Panc1 (cell line): ENCODE measurements at regions not wholly inside any gene's neighbourhood (a gene's known extent, or its start where the extent isn't known, plus 50 kb on each side); places are given as distances from the start of the nearest gene placed in this dataset.

Source experiments
- ATAC-seq: fragments of 200-7000 bp; cut with Tn5 transposase; 2 replicates; pipeline ENCODE4 v1.9.1; 2020; ENCODE audit warnings: mild to moderate bottlenecking, moderate library complexity
- BruUV-seq: library from RNA; stranded (reverse); fragments of 400-500 nt; replicated peaks from 2 replicates; lab custom pipeline; 2021; lab: Mats Ljungman, UMichigan
- CTCF ChIA-PET: fragments of 300-600 bp; sonication (Branson Sonifier 250); formaldehyde crosslinking; loops from one replicate; lab custom pipeline; 2022; ENCODE audit warnings: antibody characterized with exemption; lab: Charles Lee
- POLR2A ChIA-PET: fragments of 300-600 bp; sonication (Branson Sonifier 250); formaldehyde crosslinking; loops from one replicate; lab custom pipeline; 2022; ENCODE audit warnings: antibody characterized with exemption; lab: Charles Lee
- DNase-seq: peaks from one replicate; pipeline ENCODE4 v3.0.0-alpha.2; 2010; ENCODE audit warnings: low read depth, low spot score
- H3K27ac ChIP-seq: 2 replicates; pipeline ENCODE4 v1.5.1; 2011; ENCODE audit warnings: mild to moderate bottlenecking, low read length, inconsistent platforms
- H3K27me3 ChIP-seq: fragments of 200-500 bp; sonication (Bioruptor generic); 2 replicates; pipeline ENCODE4 v1.6.0; 2014; ENCODE audit warnings: low read length, inconsistent platforms; ENCODE audit not compliant: control insufficient read depth, insufficient read depth
- H3K36me3 ChIP-seq: fragments of 200-500 bp; sonication (Bioruptor generic); 2 replicates; pipeline ENCODE4 v1.5.1; 2014; ENCODE audit warnings: inconsistent platforms, mild to moderate bottlenecking, low read length, moderate library complexity; ENCODE audit not compliant: control insufficient read depth, insufficient read depth
- H3K4me1 ChIP-seq: 2 replicates; pipeline ENCODE4 v1.5.1; 2011; ENCODE audit warnings: inconsistent platforms, mild to moderate bottlenecking, low read length, moderate library complexity; ENCODE audit not compliant: control insufficient read depth, insufficient read depth
- H3K4me3 ChIP-seq, 2 experiments: 2 replicates each; pipeline ENCODE4 v1.5.1; 2011 to 2012; ENCODE audit warnings: low read depth in 2 of 2, low read length in 2 of 2, mild to moderate bottlenecking in 2 of 2, inconsistent platforms in 1 of 2, moderate library complexity in 1 of 2
- H3K9me3 ChIP-seq: fragments of 200-500 bp; sonication (Bioruptor generic); 2 replicates; pipeline ENCODE4 v1.5.1; 2014; ENCODE audit warnings: low read depth, mild to moderate bottlenecking, inconsistent platforms, low read length, moderate library complexity; ENCODE audit not compliant: control insufficient read depth, insufficient read depth
- CTCF ChIP-seq: fragments of 450-650 bp; IDR thresholded peaks from 2 replicates; pipeline ENCODE4 v1.5.1; 2017; ENCODE audit warnings: mild to moderate bottlenecking
- POLR2AphosphoS5 ChIP-seq: IDR thresholded peaks from 2 replicates; pipeline ENCODE4 v1.6.1; 2012; ENCODE audit warnings: mild to moderate bottlenecking, low read depth, low read length, moderate library complexity
- REST ChIP-seq, 2 experiments: IDR thresholded peaks; 2 replicates each; pipeline ENCODE4 v1.6.1; 2011 to 2012; ENCODE audit warnings: low read depth in 2 of 2, control low read depth in 1 of 2, low read length in 1 of 2, mild to moderate bottlenecking in 1 of 2, moderate library complexity in 1 of 2; ENCODE audit not compliant: insufficient read depth in 1 of 2
- SIN3A ChIP-seq: IDR thresholded peaks from 2 replicates; pipeline ENCODE4 v1.6.1; 2012; ENCODE audit warnings: low read depth, mild to moderate bottlenecking, low read length, moderate library complexity, borderline replicate concordance; ENCODE audit not compliant: insufficient read depth
- TCF7L2 ChIP-seq: IDR thresholded peaks from 2 replicates; pipeline ENCODE4 v1.6.1; 2011; ENCODE audit warnings: mild to moderate bottlenecking, low read depth, low read length, inconsistent platforms
- in situ Hi-C: cut with HindIII; loops from 2 replicates; pipeline ENCODE4 v1.10.0; 2016; ENCODE audit warnings: low sequenced_read_pairs, low pct_unique_long_range_greater_than_20kb
- intact Hi-C: fragments of 100-400 bp; cut with micrococcal nuclease; formaldehyde crosslinking; loops from one replicate; pipeline ENCODE4 v1.10.0; 2022; ENCODE audit not compliant: unreplicated experiment

- intact Hi-C loops (no loop called here), in situ Hi-C loops (no loop called here)
- no peak for ATAC-seq
Measured at GRCh38 chr5:84590629-84591028, 205.9 kb upstream of the EDIL3 start.

GRCh38 chr5:84589926-84590325, 205.2 kb upstream of the EDIL3 start:
- ChIA-PET POLR2A (no interaction called here), CTCF (no interaction called here)
- no peak overlapping the region for H3K4me3 ChIP-seq
- BruUV-seq: no TSS peak
- no peaks in the 10 kb centered on the region for H3K9me3 ChIP-seq
- no peaks in the 10 kb centered on the region for H3K4me1 ChIP-seq
- TF ChIP-seq CTCF: no peak
- H3K27ac ChIP-seq: no peak overlapping the region
- intact Hi-C loops (no loop called here), in situ Hi-C loops (no loop called here)
- DNase-seq (no peak), ATAC-seq (no peak)
- H3K27me3 ChIP-seq: no peaks in the 10 kb centered on the region
- H3K36me3 ChIP-seq: no peaks in the 10 kb centered on the region

More at GRCh38 chr5:84590629-84591028, 205.9 kb upstream of the EDIL3 start:
- no peaks in the 10 kb centered on the region for H3K9me3 ChIP-seq
- H3K4me3 ChIP-seq: no peak overlapping the region
- no peaks in the 10 kb centered on the region for H3K27me3 ChIP-seq
- H3K27ac ChIP-seq: no peak overlapping the region
- POLR2A ChIA-PET: no interaction called here
- no TSS peak for BruUV-seq
- TF ChIP-seq CTCF (no peak), POLR2AphosphoS5 (no peak), SIN3A (no peak), TCF7L2 (no peak), REST (IDR thresholded peaks at IDR 0.05; ENCODE audit: insufficient read depth in 1 of 2, low read depth in 2 of 2, low read length in 1 of 2) (no peak)
- no peaks in the 10 kb centered on the region for H3K36me3 ChIP-seq
- DNase-seq: no peak
- CTCF ChIA-PET: no interaction called here
- no peaks in the 10 kb centered on the region for H3K4me1 ChIP-seq

- no peak for TF ChIP-seq SIN3A
- TF ChIP-seq POLR2AphosphoS5: no peak
- TF ChIP-seq CTCF: no peak
- no peak for TF ChIP-seq TCF7L2
- no peak for TF ChIP-seq REST (IDR thresholded peaks at IDR 0.05; ENCODE audit: insufficient read depth in 1 of 2, low read depth in 2 of 2, low read length in 1 of 2)
- no peak overlapping the region for H3K4me3 ChIP-seq
- ChIA-PET POLR2A (no interaction called here), CTCF (no interaction called here)
- in situ Hi-C loops (no loop called here), intact Hi-C loops (no loop called here)
- ATAC-seq (no peak), DNase-seq (no peak)
- H3K4me1 ChIP-seq: no peaks in the 10 kb centered on the region
- no peak overlapping the region for H3K27ac ChIP-seq
- no TSS peak for BruUV-seq
- H3K9me3 ChIP-seq: no peaks in the 10 kb centered on the region
- no peaks in the 10 kb centered on the region for H3K36me3 ChIP-seq
- no peaks in the 10 kb centered on the region for H3K27me3 ChIP-seq
Measured at GRCh38 chr5:84585218-84585617, 200.5 kb upstream of the EDIL3 start.
